ENCODE measurements at regions not wholly inside any gene's neighbourhood (a gene's known extent, or its start where the extent isn't known, plus 50 kb on each side); places are given as distances from the start of the nearest gene placed in this dataset.
"Not testable (repeated sequence)": the region's sequence is repeated elsewhere in the genome, so short reads cannot be mapped to it uniquely, and the experiment has no call there.

- no peak for DNase-seq (ENCODE audit: insufficient read length, low spot score, missing footprints)
- Histone ChIP-seq H3K4me1 (ENCODE audit: insufficient read depth, low read length) (no peaks in the 10 kb centered on the region), H4K20me1 (ENCODE audit: insufficient read depth, low read length) (no peaks in the 10 kb centered on the region), H3K79me2 (ENCODE audit: insufficient read depth, low read length) (no peaks in the 10 kb centered on the region), H3K27ac (ENCODE audit: low read depth, low read length) (no peak overlapping the region), H3K9me3 (ENCODE audit: low read depth, low read length) (no peaks in the 10 kb centered on the region), H3K36me3 (ENCODE audit: insufficient read depth, low read length) (no peaks in the 10 kb centered on the region), H3K4me2 (ENCODE audit: insufficient read depth, low read length) (no peak overlapping the region), H2AFZ (ENCODE audit: low read length) (no peak overlapping the region), H3K27me3 (ENCODE audit: insufficient read depth, low read length) (no peaks in the 10 kb centered on the region), H3K4me3 (ENCODE audit: insufficient read depth, low read length) (no peak overlapping the region)
- no peak for TF ChIP-seq CTCF (IDR thresholded peaks at IDR 0.05; ENCODE audit: extremely low read depth, low read depth, low read length)
Observed at GRCh38 chr3:78096488-78097255, 1056.8 kb downstream of the ROBO2 start.

GRCh38 chr3:78098367-78098766 lies 1058.5 kb downstream of the ROBO2 start:
- no peak overlapping the region for H2AFZ ChIP-seq (ENCODE audit: low read length)
- no peaks in the 10 kb centered on the region for H3K36me3 ChIP-seq (ENCODE audit: insufficient read depth, low read length)
- no peak overlapping the region for H3K27ac ChIP-seq (ENCODE audit: low read depth, low read length)
- no peak for DNase-seq (ENCODE audit: insufficient read length, low spot score, missing footprints)
- no peak overlapping the region for H3K4me2 ChIP-seq (ENCODE audit: insufficient read depth, low read length)
- no peak for TF ChIP-seq CTCF (IDR thresholded peaks at IDR 0.05; ENCODE audit: extremely low read depth, low read depth, low read length)
- H3K27me3 ChIP-seq (ENCODE audit: insufficient read depth, low read length): no peaks in the 10 kb centered on the region
- no peaks in the 10 kb centered on the region for H4K20me1 ChIP-seq (ENCODE audit: insufficient read depth, low read length)
- H3K79me2 ChIP-seq (ENCODE audit: insufficient read depth, low read length): no peaks in the 10 kb centered on the region
- no peak overlapping the region for H3K4me3 ChIP-seq (ENCODE audit: insufficient read depth, low read length)
- H3K9me3 ChIP-seq (ENCODE audit: low read depth, low read length): no peaks in the 10 kb centered on the region
- H3K4me1 ChIP-seq (ENCODE audit: insufficient read depth, low read length): no peaks in the 10 kb centered on the region

GRCh38 chr3:78101384-78101783 lies 1061.5 kb downstream of the ROBO2 start:
- H3K9me3 ChIP-seq (ENCODE audit: low read depth, low read length): no peaks in the 10 kb centered on the region
- no peaks in the 10 kb centered on the region for H3K4me1 ChIP-seq (ENCODE audit: insufficient read depth, low read length)
- H2AFZ ChIP-seq (ENCODE audit: low read length): no peak overlapping the region
- no peak overlapping the region for H3K27ac ChIP-seq (ENCODE audit: low read depth, low read length)
- H4K20me1 ChIP-seq (ENCODE audit: insufficient read depth, low read length): no peaks in the 10 kb centered on the region
- no peaks in the 10 kb centered on the region for H3K36me3 ChIP-seq (ENCODE audit: insufficient read depth, low read length)
- H3K27me3 ChIP-seq (ENCODE audit: insufficient read depth, low read length): no peaks in the 10 kb centered on the region
- H3K4me2 ChIP-seq (ENCODE audit: insufficient read depth, low read length): no peak overlapping the region
- TF ChIP-seq CTCF (IDR thresholded peaks at IDR 0.05; ENCODE audit: extremely low read depth, low read depth, low read length): no peak
- H3K79me2 ChIP-seq (ENCODE audit: insufficient read depth, low read length): no peaks in the 10 kb centered on the region
- no peak overlapping the region for H3K4me3 ChIP-seq (ENCODE audit: insufficient read depth, low read length)
- DNase-seq (ENCODE audit: insufficient read length, low spot score, missing footprints): no peak

- H3K27ac ChIP-seq (ENCODE audit: low read depth, low read length); H3K9me3 ChIP-seq (ENCODE audit: low read depth, low read length); H3K79me2 ChIP-seq (ENCODE audit: insufficient read depth, low read length); H3K4me3 ChIP-seq (ENCODE audit: insufficient read depth, low read length); H3K4me1 ChIP-seq (ENCODE audit: insufficient read depth, low read length); H2AFZ ChIP-seq (ENCODE audit: low read length); H3K27me3 ChIP-seq (ENCODE audit: insufficient read depth, low read length); H4K20me1 ChIP-seq (ENCODE audit: insufficient read depth, low read length); DNase-seq (ENCODE audit: insufficient read length, low spot score, missing footprints); H3K36me3 ChIP-seq (ENCODE audit: insufficient read depth, low read length); H3K4me2 ChIP-seq (ENCODE audit: insufficient read depth, low read length): not testable (repeated sequence)
Observed at GRCh38 chr3:78108269-78108961, 1068.5 kb downstream of the ROBO2 start.

Data from osteoblast (primary cell).